Dermis blood vessel endothelial cell (primary cell): ENCODE measurements at regions not wholly inside any gene's neighbourhood (a gene's known extent, or its start where the extent isn't known, plus 50 kb on each side); places are given as distances from the start of the nearest gene placed in this dataset.

Experiments
- DNase-seq: peaks from one replicate; pipeline ENCODE4 v3.0.0; 2010

GRCh38 chr11:128361451-128362020 lies 225.8 kb downstream of the ETS1 start:
- peak; percentile 23 for DNase-seq

DNA sequence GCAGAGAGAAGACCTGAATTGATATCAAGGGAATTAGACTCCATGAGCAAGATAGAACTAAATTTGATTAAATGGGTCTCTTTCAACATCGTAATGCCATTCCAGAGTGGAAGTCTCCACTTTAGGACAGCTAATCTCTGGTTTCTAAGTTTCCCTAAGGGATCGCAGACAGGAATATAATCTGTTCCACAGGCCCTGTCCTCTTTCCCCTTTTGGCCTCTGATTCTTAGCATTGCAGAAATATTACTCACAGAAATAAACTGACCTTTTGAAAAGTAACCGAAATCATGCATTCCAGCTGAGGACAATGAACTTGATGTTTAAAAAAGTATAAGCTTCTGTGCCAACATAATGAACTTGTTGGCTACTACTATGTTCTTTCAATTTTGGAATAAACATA lies 227.8 kb downstream of the ETS1 start:
- no peak for DNase-seq

DNA sequence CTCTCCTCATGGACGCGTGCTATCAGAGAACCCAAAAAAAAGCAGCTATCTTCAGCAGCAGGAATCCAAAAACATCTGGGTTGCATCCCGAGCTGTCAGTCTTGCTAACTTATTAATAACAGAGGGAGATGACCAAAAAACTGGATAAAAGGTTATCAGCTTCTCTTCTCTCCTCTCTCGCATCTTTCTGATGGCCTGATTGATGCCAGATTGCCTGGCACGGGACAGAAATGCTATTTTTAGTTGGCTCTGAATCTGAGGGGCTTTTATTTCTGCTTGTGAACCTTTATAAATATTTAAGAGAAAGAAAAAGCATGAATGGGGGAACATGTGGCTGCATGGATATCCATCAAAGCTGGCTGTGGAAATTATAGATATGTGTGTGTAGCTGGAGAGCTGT lies 230.3 kb downstream of the ETS1 start:
- no peak for DNase-seq

- DNase-seq: no peak
These were observed 231.8 kb downstream of the ETS1 start for GRCh38 chr11:128355558-128355957.

DNA sequence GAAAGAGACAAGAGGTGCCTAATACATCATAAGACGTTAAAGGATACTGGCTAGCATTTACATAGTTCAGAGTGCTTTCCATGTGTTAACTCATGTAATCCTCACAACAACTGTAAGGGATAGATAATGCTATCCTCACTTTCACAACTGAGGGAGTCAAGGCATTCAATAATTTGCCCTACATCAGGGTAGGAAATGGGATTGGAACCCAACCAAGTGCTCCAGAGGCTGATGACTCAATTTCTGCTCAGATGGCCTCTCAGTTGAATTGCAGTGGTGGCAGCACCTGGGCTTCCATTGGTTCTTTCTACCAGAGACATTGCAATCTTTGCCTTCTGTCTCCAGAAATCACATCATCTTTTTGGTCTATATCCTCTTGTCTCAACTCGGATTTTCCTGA lies 232.9 kb downstream of the ETS1 start:
- peak; percentile 42 for DNase-seq

DNA sequence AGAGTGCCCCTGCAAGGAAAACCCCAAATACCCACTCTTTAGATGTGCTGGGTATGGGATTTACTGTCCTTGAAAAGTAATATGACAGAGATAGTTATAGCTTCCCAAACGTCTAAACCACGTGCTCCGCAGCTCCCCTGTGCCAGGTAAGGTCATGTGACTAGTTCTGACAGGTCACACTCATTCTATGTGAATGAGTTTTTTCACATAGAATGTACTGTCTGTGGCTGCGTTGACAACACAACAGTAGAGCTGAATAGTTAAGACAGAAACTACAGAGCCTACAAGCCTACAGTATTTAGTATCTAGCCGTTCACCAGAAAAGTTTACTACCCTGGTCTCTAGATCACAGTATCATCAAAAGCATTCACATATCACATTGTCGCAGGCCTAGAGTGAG lies 236.2 kb downstream of the ETS1 start:
- no peak for DNase-seq

GRCh38 chr11:128349650-128350299 lies 237.6 kb downstream of the ETS1 start:
- DNase-seq: no peak

GRCh38 chr11:128346804-128347203 lies 240.6 kb downstream of the ETS1 start:
- peak; percentile 74 for DNase-seq

DNA sequence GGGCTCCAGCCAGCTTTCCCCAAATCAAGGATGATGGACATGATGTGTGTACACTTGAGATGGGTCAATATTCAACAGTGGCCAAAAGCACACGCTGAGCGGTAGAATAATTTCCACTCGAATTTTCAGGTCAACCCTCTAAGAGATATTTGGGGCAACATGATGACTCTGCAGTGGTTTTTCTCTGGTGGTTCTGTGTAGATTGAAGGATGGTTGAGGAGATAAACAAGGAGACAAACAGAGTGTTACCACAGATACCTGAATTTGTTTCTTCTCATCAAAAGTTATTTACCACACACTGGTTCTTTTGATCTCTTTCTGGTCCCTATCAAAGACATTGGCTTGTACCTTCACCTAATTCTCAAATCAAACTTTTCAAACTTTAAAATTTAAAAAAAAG lies 242.0 kb downstream of the ETS1 start:
- no peak for DNase-seq

DNA sequence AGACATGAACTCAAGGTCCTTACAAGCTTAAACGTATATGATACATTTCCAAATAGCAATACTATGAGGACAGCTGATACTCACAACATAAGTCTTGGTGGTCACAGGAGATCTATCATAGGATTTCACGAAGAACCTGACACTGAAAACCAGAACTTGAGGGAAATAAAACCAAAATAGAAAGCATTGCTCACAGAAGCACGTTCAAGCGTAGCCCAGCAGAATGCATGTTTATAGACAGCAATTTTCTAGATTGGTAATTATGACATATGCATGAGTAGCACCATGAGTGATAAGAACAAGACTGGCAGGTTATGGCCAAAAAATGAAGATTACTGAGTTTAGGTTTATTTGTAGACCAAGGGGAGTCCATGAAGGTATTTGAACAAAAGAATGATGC lies 243.5 kb downstream of the ETS1 start:
- DNase-seq: no peak

DNA sequence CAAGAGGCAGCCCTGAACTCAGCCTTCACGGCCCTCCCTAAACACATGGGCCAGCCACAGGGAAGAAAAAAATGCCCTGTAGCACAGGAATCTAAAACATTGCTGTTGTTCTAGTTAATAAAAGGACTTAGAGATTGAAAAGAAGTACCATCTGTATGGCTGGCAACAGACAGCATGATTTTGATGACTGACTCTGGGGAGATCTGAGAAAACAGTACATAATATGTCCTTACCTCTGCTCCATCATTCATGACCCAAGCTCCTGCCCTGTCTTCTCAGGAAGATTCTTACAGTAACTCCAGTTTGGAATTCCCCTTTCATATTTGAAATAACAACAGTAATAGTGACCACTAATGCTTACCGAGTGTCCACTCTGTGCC lies 244.2 kb downstream of the ETS1 start:
- DNase-seq: no peak

- DNase-seq: peak; percentile 99
These were observed 244.7 kb downstream of the ETS1 start for GRCh38 chr11:128342511-128343134.

DNA sequence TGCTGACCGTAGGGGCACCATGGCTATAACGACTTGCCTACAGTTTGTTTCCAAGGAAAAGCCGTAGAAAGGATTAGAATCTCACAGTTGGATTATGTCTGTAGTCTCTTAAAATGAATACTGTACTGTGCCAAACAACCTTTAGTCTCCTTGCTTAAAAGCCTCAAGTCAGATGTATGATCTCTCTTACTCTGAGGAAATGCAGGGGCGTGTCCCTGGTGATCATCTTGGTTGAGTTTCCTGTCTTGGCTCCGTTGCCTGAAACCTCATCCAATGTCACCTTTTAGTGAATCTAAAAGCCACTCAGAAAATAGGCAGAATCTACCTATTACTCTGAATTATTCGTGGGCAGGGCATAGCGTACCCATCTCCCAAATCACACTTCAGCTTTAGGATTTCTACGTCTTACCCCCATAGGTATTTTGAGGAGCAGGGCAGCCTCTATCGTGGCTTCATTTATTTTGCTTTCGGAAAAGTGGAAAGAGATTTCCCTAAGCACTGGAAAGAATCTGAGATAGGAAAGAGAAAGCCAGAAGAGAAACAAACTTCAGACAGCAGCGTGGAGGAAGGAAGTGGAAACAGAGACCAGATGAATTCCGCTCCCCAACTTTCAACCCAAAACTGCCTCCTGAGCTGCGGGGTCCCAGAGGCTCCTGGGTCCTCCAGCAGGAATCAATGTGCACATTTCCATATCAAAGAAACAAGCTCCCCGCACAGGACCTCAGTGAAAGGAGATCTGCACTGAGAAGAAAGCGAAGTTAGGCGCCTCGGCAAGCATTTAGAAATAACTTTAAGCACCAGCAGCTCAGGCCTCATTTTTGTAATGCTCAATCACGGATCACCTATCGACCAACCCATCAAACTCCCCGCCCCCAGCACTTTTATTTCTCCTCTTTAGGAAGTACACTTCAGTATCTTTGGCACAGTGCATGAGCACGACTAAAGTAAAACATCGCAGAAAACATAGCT lies 245.8 kb downstream of the ETS1 start:
- peak; percentile 78 for DNase-seq

- no peak for DNase-seq
These were observed 247.6 kb downstream of the ETS1 start for GRCh38 chr11:128339792-128340191.

DNA sequence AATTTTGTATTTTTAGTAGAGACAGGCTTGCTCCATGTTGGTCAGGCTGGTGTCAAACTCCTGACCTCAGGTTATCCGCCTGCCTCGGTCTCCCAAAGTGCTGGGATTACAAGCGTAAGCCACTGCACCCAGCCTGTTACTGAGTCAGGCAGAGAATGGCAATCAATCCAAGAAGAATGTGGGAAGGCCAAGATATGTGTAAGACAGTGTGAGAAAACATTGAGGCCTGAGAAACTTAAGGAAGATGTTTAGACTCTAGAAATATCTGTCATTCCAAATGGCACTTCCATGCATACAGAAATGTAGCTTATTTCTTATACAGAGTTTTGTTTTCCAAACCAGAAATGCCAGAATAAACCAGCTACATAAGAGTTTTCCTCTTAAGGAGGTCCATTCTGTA lies 248.5 kb downstream of the ETS1 start:
- DNase-seq: no peak

DNA sequence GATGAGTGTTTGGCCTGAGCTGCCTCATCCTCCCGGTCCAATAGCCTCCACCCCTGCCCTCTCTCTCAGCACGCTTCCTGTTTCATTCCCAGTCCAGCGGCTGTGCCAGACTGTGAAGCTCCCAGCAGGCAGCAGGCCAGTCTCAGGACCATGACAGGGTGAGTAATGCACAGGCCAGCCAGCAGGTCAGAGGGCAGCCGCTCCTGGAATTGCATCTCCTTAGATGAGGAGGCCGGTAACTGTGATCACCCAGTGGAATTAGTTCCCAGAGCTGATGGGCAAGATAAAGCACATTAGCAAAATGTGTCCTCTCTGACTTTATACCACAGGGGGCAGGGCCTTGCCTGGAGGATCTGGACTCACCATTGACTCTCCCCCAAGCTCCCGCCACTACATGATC lies 251.2 kb downstream of the ETS1 start:
- DNase-seq: peak; percentile 92

GRCh38 chr11:128335729-128336128 lies 251.6 kb downstream of the ETS1 start:
- DNase-seq: peak; percentile 10

- DNase-seq: peak; percentile 96
These were observed 252.9 kb downstream of the ETS1 start for GRCh38 chr11:128334311-128335044.

DNA sequence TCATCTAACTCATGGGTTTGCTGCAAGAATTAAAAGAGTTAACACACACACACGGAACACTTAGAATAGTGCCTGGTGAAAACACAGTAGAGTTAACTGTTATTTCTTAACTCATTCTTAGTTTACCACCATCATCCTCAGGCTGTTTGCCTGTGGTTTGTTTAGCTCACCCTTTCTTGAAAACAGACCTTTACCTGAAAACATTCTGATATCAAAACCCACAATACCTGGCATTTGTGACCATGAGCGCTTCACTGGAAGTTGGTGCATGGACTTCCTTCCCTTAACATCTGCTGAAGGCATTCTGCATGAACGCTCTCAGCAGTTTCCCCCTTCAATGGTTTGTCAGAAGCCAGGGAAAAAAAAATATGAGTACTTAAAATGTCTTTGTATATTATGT lies 256.0 kb downstream of the ETS1 start:
- no peak for DNase-seq

DNA sequence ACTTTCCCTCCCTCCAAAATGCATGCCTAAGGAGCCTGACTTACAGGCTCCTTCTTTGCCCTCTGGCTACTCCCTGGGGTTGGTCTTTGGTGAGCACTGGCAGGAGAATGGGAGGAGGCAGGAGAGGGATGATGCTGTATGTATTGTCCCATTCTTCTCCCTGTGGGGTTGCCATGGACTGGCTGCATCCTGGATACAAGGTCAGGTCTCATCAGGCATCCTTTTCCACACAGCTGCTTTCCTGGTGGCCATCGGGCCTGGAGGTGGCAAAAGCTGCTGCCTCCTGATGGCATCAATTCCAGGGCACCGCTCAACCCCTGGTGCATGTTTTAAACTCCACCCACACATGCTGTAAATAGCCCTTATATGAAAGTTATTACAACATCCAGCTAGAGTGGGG lies 257.2 kb downstream of the ETS1 start:
- peak; percentile 77 for DNase-seq

DNA sequence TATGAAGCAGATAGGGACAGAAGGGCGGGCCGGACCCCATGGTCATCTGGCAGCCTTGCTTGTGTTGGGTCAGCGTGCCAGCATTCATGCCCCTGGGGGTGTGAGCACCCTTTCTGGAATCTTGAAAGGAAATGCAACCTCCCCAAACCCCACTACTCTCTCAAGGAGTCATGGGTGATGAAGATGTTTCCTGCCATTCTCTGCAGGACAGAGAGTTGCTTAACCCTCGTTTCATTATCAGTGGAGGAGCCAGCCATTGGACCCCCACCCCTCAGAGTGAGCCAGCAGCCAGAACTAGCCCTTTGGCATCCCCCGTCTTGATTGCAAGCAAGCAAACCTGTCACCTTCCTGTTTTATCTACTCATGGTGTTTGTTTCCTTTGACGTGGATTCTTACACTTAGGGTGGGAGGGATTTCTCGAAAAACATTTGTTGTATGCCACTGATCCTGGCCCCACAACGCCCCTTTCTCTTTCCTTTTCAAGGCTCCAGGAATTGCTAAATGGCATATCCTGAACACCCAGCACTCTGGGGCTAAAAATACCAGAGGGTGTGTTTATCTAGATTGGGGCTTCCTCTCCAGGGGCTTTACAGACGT lies 258.3 kb downstream of the ETS1 start:
- peak; percentile 94 for DNase-seq

GRCh38 chr11:128327274-128327673 lies 260.1 kb downstream of the ETS1 start:
- no peak for DNase-seq
